HG02981 (cell line): ENCODE measurements at regions not wholly inside any gene's neighbourhood (a gene's known extent, or its start where the extent isn't known, plus 50 kb on each side); places are given as distances from the start of the nearest gene placed in this dataset.
"Not testable (repeated sequence)": the region's sequence is repeated elsewhere in the genome, so short reads cannot be mapped to it uniquely, and the experiment has no call there.

ENCODE experiments used
- ATAC-seq: cut with Tn5 transposase; IDR thresholded peaks from one replicate; pipeline ENCODE4 v1.9.1; 2021; ENCODE audit warnings: mild to moderate bottlenecking, moderate library complexity; ENCODE audit not compliant: unreplicated experiment

- ATAC-seq: no peak
Measured at GRCh38 chr9:80516679-80517078, 944.9 kb downstream of the TLE4 start.

- ATAC-seq: no peak
Measured at GRCh38 chr9:80509358-80509757, 937.6 kb downstream of the TLE4 start.

GRCh38 chr9:80507611-80508010 is 935.8 kb downstream of the TLE4 start:
- no peak for ATAC-seq

GRCh38 chr9:80504601-80505230 is 933.0 kb downstream of the TLE4 start:
- no peak for ATAC-seq

GRCh38 chr9:80503671-80504281 is 932.0 kb downstream of the TLE4 start:
- ATAC-seq: no peak

- ATAC-seq: no peak
Measured at GRCh38 chr9:80502306-80502705, 930.5 kb downstream of the TLE4 start.

- no peak for ATAC-seq
Measured at GRCh38 chr9:80501635-80502034, 929.9 kb downstream of the TLE4 start.

- ATAC-seq: no peak
Measured at GRCh38 chr9:80500300-80500699, 928.5 kb downstream of the TLE4 start.

- ATAC-seq: no peak
Measured at GRCh38 chr9:80498001-80498555, 926.3 kb downstream of the TLE4 start.

- no peak for ATAC-seq
Measured at GRCh38 chr9:80496901-80497556, 925.3 kb downstream of the TLE4 start.

GRCh38 chr9:80493258-80493657 is 921.5 kb downstream of the TLE4 start:
- no peak for ATAC-seq

- ATAC-seq: no peak
Measured at GRCh38 chr9:80492221-80492620, 920.5 kb downstream of the TLE4 start.

GRCh38 chr9:80491086-80491696 is 919.4 kb downstream of the TLE4 start:
- ATAC-seq: no peak

- ATAC-seq: no peak
Measured at GRCh38 chr9:80489329-80489728, 917.6 kb downstream of the TLE4 start.

- ATAC-seq: no peak
Measured at GRCh38 chr9:80485420-80486250, 913.9 kb downstream of the TLE4 start.

GRCh38 chr9:80482251-80482650 is 910.5 kb downstream of the TLE4 start:
- not testable (repeated sequence) for ATAC-seq

- ATAC-seq: no peak
Measured at GRCh38 chr9:80467632-80468031, 895.9 kb downstream of the TLE4 start.

- no peak for ATAC-seq
Measured at GRCh38 chr9:80465556-80465955, 893.8 kb downstream of the TLE4 start.

GRCh38 chr9:80449513-80449912 is 877.7 kb downstream of the TLE4 start:
- ATAC-seq: no peak

- no peak for ATAC-seq
Measured at GRCh38 chr9:80448996-80449395, 877.2 kb downstream of the TLE4 start.

- ATAC-seq: no peak
Measured at GRCh38 chr9:80447876-80448275, 876.1 kb downstream of the TLE4 start.
